ENCODE measurements at regions not wholly inside any gene's neighbourhood (a gene's known extent, or its start where the extent isn't known, plus 50 kb on each side); places are given as distances from the start of the nearest gene placed in this dataset.

DNA sequence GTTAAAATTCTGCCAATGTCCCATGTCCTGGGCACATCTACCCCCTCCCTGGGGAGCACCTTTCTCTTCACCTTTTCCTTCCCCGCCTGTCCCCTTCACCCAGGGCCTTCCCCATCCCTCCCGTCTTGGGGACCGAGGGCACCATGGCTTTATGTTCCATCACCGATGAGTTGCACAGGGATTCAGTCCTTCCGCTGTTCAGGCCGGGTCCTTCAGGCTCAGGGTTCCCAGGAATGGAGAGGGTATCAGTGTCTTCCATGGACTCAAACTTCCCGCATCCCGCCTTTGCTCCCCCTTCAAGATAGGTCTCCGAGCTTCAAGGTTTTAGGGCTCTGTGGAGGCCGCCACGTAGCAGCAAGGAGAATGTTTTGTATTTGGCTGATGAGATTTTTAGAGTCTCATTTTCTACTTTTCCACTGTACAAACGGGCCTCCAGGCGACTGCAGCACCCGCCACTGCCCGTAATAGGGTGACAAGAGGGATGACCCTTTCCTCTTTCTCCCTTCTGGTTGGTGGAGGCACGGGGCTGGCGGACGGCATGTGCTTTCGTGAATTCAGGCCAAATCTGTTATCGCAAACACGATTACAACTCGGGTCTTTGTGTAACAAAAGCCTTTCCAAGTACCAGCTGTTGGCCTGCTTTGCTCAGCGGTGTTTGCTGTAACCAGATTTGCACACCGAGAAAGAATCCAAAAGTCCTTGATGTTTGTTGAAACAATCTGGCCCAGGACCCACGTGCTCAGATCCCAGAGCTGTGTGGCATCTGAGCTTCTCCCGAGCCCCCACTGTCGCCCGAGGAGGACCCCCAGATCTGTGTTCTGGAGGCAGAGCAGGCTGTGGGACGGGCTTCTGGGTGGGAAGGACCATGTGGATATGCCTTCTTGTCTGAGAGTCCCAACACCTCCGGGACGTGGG lies 236.3 kb downstream of the SEC14L1 start (continued):
- TF ChIP-seq, protein P1, sequence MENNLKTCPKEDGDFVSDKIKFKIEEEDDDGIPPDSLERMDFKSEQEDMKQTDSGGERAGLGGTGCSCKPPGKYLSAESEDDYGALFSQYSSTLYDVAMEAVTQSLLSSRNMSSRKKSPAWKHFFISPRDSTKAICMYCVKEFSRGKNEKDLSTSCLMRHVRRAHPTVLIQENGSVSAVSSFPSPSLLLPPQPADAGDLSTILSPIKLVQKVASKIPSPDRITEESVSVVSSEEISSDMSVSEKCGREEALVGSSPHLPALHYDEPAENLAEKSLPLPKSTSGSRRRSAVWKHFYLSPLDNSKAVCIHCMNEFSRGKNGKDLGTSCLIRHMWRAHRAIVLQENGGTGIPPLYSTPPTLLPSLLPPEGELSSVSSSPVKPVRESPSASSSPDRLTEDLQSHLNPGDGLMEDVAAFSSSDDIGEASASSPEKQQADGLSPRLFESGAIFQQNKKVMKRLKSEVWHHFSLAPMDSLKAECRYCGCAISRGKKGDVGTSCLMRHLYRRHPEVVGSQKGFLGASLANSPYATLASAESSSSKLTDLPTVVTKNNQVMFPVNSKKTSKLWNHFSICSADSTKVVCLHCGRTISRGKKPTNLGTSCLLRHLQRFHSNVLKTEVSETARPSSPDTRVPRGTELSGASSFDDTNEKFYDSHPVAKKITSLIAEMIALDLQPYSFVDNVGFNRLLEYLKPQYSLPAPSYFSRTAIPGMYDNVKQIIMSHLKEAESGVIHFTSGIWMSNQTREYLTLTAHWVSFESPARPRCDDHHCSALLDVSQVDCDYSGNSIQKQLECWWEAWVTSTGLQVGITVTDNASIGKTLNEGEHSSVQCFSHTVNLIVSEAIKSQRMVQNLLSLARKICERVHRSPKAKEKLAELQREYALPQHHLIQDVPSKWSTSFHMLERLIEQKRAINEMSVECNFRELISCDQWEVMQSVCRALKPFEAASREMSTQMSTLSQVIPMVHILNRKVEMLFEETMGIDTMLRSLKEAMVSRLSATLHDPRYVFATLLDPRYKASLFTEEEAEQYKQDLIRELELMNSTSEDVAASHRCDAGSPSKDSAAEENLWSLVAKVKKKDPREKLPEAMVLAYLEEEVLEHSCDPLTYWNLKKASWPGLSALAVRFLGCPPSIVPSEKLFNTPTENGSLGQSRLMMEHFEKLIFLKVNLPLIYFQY (CRISPR knock-in tag; IDR thresholded peaks at IDR 0.05; ENCODE audit: borderline replicate concordance), result peak; percentile 77; the same call in 1 of the 2 replicates
- TF ChIP-seq, protein P2, sequence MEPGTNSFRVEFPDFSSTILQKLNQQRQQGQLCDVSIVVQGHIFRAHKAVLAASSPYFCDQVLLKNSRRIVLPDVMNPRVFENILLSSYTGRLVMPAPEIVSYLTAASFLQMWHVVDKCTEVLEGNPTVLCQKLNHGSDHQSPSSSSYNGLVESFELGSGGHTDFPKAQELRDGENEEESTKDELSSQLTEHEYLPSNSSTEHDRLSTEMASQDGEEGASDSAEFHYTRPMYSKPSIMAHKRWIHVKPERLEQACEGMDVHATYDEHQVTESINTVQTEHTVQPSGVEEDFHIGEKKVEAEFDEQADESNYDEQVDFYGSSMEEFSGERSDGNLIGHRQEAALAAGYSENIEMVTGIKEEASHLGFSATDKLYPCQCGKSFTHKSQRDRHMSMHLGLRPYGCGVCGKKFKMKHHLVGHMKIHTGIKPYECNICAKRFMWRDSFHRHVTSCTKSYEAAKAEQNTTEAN (CRISPR knock-in tag; conservative IDR thresholded peaks at IDR 0.05), result peak; percentile 90; the same call in 1 of the 2 replicates
- TF ChIP-seq ZSCAN21 (CRISPR knock-in tag; IDR thresholded peaks at IDR 0.05; ENCODE audit: borderline replicate concordance) (no peak), SIX1 (CRISPR knock-in tag; IDR thresholded peaks at IDR 0.05; ENCODE audit: borderline replicate concordance) (peak; percentile 76), FIP1L1 (IDR thresholded peaks at IDR 0.05; ENCODE audit: borderline replicate concordance, insufficient read depth, low read depth, low read length) (no peak), ZFP36L1 (CRISPR knock-in tag; IDR thresholded peaks at IDR 0.05) (no peak)
- TF ChIP-seq, protein P3, sequence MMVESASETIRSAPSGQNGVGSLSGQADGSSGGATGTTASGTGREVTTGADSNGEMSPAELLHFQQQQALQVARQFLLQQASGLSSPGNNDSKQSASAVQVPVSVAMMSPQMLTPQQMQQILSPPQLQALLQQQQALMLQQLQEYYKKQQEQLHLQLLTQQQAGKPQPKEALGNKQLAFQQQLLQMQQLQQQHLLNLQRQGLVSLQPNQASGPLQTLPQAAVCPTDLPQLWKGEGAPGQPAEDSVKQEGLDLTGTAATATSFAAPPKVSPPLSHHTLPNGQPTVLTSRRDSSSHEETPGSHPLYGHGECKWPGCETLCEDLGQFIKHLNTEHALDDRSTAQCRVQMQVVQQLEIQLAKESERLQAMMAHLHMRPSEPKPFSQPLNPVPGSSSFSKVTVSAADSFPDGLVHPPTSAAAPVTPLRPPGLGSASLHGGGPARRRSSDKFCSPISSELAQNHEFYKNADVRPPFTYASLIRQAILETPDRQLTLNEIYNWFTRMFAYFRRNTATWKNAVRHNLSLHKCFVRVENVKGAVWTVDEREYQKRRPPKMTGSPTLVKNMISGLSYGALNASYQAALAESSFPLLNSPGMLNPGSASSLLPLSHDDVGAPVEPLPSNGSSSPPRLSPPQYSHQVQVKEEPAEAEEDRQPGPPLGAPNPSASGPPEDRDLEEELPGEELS (CRISPR knock-in tag; IDR thresholded peaks at IDR 0.05), result peak; percentile 81
- TF ChIP-seq, protein P4, sequence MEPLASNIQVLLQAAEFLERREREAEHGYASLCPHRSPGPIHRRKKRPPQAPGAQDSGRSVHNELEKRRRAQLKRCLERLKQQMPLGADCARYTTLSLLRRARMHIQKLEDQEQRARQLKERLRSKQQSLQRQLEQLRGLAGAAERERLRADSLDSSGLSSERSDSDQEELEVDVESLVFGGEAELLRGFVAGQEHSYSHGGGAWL (CRISPR knock-in tag; IDR thresholded peaks at IDR 0.05), result no peak
- TF ChIP-seq, protein P5, sequence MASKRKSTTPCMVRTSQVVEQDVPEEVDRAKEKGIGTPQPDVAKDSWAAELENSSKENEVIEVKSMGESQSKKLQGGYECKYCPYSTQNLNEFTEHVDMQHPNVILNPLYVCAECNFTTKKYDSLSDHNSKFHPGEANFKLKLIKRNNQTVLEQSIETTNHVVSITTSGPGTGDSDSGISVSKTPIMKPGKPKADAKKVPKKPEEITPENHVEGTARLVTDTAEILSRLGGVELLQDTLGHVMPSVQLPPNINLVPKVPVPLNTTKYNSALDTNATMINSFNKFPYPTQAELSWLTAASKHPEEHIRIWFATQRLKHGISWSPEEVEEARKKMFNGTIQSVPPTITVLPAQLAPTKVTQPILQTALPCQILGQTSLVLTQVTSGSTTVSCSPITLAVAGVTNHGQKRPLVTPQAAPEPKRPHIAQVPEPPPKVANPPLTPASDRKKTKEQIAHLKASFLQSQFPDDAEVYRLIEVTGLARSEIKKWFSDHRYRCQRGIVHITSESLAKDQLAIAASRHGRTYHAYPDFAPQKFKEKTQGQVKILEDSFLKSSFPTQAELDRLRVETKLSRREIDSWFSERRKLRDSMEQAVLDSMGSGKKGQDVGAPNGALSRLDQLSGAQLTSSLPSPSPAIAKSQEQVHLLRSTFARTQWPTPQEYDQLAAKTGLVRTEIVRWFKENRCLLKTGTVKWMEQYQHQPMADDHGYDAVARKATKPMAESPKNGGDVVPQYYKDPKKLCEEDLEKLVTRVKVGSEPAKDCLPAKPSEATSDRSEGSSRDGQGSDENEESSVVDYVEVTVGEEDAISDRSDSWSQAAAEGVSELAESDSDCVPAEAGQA (IDR thresholded peaks at IDR 0.05; ENCODE audit: low read depth), result no peak
- TF ChIP-seq, protein P5 (CRISPR knock-in tag; IDR thresholded peaks at IDR 0.05; ENCODE audit: borderline replicate concordance), result no peak

Measured in HepG2 (cell line).